SW 1271 (cell line): ENCODE measurements at regions not wholly inside any gene's neighbourhood (a gene's known extent, or its start where the extent isn't known, plus 50 kb on each side); places are given as distances from the start of the nearest gene placed in this dataset.

ENCODE experiments used
- DNase-seq, 2 experiments: peaks; one replicate each; lab custom pipeline; 2025; lab: John Stamatoyannopoulos, UW

DNA sequence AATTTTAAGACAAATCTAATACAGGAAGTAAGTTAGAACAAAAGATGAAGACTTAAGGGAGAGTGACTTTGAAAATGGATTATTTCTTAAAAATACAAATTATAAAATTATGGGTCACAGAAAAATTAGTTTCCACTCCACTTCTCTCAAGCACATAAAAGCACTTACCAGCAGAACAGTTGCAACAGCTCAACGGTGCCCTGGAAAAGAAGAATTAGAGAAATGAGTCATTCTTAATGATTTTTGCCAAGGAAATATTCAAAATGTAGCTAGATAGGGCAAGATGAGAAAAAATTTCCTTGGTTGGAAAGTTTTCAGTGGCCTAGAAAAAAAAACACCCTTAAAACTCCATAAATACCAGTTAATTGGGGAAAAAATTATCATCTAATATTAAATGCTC lies 2185.6 kb upstream of the CELF4 start:
- DNase-seq: no peak

DNA sequence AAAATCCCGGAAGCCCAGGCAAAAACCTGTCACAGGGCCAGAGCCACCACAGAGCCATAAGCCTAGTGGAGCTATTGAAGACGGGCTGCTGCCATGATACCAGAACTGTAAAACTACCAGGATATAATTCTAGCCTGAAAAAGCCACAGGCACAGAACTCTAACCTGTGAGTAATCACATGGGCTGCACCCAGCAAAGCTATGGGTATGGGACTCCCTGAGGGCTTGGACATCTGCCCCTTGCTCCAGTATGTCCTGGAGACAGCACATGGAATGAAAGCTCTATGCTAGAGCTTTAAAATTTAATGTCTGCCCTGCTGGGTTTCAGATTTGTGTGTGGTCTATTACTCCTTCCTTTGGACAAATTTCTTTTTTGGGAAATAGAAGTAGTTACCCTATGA lies 2183.6 kb upstream of the CELF4 start:
- no peak for DNase-seq

DNA sequence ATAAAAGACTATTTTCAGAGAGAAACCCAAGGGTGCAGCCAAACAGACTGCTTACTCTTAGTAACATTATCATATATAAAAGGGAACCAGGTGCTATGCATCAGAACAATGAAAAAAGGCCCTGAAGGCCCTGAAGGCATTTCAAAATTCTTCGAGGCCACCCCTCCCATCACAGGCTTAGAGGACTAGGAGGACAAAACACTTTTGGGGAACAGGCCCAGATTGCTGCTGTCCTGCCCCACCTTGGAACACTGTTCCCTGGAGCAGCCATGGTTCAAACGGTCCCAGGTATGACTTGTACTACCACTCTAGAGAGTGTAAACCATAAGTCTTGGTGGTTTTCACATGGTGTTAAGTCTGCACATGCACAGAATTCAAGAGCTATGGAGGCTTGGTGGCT lies 2183.1 kb upstream of the CELF4 start:
- DNase-seq: no peak

DNA sequence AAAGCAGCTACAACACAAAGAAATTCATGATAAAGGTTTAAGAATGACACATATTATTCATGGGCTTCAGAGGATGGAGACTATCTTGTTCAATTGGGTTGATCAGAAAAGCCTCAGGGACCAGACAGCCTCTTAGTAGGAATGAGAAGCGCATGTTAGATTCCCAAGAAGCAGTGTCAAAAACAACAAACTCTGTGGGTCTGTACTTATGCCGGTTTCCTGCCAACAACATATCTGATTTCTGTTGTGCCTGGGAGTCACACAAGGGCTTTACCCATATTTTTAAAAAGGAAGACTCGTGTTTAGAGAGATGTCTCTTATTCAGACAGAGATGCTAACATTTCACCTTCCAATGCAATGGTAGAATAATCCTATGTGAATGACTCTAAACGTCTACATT lies 2180.6 kb upstream of the CELF4 start:
- no peak for DNase-seq

DNA sequence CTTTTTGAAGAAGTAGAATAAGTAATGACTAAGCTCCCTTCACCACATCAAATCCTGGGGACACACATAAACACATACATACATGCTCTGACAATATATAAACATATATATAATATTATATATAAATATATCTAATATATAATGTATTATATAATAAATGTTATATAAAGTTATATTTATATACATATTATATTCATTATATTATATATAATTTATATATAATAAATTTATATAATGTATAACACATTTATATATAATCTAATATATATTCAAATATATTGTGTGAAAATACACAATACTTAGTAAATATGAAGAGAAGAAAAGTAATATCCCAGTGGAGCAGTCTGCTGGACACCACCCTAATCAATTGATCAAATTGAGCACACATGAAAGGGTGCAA lies 2177.9 kb upstream of the CELF4 start:
- DNase-seq: no peak

DNA sequence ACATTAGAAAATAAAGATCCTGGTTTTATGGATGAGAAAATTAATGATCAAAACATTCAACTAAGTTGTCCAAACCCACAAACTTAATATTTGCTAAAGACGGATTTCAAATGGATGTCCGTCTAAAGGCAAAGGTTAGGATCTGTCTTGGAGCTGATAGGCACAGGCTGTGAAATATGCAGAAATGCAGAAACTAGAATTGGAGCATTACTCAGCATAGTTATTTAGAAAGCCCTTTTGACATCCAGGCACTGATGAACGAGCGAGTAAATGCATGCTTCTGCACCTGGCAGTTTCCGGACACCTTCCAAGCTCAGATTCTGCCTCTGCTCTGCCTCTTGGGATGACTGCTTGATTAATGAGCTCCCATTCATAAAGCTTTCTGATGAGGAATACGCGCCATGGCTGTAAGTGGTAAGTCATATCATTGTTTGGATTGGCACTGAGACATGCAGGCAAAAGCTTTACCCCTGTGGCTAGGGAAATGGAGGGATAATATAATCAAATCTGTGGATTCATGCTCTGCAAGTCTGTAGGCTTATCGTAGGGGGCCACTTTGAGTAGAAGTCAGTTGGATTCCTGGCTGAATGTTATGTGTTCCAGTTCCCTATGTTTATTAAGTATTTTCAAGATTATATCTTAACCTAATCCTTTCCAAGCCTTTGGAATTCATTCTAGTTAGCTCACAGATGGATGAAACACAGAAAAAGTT lies 2176.3 kb upstream of the CELF4 start:
- DNase-seq: no peak

DNA sequence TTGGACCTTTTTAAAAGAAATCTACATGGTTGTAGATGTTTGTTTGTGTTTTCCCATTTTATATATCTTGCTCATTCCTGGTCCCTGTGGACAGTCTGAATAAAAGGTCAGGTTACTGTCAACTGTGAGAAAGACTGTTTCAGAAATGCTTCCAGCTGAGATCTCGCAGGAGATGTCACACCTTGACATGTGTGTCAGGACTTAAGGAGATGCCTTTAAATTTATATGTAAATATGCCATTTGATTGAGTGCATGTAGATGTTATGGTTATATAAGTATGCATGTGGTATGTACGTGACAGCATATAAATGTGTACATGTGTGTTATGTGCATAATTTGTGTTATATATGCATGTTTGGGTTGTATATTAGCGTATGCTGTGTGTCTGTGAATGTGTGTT lies 2172.3 kb upstream of the CELF4 start:
- no peak for DNase-seq

DNA sequence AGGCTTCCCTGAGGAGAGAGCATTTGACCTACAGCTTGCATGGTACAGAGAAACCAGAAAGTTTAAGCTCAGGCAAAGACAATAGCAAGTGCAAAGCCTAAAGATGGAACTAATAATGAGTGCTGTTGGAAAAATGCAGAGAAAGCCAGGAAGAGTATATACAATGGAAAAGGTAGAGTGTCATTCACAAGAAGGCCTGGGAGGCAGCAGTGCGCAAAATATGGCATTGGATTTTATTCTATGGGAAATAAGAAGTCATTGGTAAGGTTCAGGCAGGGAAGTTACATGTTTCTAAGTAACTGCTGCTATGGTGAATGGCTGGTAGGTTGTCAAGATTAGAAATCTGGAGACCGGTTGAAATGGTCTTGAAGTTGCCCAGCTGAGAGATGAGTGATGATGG lies 2167.3 kb upstream of the CELF4 start:
- no peak for DNase-seq

DNA sequence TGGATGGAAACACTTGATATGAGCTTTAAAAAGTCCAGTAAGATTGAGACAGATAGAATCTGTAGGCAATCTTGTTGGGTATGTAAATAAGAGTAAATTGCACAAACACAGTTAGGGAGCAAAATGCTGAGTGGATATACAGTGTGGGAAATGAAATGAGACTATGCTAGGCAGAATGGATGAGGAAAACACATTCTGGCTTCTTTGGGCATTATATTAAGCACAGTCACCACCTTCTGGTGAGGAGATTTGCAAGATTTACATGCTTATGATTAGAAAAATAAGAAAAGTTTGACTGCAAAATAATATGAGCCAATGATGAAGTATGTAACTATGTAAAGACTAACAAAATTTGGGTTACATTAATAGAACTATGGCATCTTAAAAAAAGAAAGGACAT lies 2165.0 kb upstream of the CELF4 start:
- DNase-seq: no peak

DNA sequence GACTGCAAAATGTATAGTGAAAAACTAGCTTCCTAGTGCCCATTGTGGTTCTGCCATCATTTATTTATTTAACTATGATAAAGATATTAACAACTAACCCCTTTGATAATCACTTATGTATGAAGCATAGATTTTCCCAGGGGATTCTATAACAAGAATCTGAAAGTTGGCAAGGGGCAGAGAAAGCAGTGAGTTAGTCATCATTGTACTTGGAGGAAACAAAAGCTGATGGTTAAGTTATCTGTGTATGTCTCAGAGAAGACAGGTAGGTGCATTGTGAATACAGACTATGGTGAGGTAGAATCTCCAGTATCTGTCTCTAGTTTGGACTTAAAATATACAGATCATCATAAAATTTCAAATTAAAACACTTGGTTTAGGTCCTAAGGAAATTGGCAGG lies 2159.1 kb upstream of the CELF4 start:
- no peak for DNase-seq

DNA sequence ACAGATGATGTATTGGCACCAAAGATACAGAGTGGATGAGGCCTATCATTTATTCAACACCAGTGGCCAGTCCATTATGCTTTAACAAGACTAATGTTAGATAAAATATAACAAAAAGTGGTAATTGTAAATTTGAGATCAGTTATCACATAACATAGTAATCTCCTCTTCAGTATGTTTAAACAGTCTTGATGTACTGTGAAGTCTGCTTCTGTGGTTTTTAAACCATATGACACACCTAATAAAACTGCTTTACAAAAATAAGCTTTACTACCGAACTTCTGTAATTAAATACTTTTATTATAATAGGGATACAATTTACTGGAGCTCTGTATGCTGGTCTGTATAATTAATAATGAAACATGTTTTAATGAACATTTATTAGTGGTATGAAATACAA lies 2156.1 kb upstream of the CELF4 start:
- no peak for DNase-seq

DNA sequence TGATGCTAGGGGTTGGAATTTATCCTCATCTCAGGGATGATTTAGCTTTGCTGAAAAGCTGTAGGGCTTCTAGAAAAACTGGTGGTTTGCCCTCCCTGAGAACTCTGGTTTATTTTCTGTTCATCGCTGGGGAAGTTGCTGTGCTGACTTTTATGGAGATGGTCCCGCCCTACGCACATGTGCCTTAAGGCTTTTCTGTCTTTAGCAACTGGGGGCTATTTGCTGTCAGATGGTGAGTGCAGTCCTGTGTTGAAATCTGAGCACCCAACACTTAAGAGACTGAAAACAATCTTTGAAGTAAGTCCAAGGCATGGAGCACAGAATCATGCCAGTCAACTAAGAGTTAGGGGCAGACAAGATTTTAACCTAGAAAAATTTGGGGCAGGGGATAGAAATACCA lies 2148.4 kb upstream of the CELF4 start:
- DNase-seq: no peak

DNA sequence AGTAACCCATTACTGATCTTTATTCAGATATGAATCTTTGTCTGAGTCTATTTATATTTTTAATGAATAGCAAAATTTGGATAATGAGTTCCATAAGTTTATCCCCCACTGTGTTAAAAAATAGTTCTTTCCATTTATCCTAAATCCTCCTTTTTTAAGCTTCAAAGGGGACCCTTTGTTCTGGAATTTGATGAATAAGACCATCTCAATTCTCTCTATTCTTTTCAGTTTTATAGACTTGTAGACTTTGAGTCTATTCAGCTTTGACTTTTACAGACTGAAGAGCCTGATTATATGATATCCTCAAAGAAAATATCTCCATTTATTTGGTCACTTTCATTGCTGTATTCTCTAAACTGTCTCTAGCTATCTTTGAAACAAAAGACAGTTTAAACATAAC lies 2146.1 kb upstream of the CELF4 start:
- no peak for DNase-seq

DNA sequence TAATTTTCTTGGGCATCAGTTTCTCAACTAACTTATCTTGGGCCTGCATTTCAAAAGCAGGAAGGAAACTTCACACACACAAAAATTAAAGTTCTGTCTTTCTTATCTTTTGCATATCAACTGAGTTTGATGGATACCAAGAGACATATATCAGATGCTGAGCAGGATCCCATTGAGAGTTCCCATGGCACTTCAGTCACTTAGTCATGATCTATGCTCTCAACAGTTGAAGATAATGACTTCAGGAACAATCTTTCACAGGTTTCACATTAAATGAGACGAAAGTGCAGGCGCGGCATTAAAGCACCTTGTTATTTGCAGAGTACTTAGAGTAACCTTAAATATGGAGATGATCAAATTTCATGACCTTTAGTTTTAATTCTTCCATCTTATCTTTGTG lies 2139.8 kb upstream of the CELF4 start:
- no peak for DNase-seq

DNA sequence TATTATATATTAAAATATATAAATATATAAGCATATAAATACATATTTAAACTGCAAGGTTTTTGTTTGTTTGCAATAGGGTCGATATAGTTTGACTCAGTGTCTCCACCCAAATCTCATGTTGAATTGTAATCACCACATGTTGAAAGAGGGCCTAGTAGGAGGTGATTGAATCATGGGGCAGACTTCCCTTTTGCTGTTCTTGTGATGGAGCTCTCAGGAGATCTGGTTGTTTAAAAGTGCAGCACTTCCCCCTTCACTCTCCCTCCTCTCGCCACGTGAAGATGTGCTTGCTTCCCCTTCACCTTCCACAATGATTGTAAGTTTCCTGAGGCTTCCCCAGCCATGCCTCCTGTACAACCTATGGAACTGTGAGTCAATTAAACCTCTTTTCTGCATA lies 2137.3 kb upstream of the CELF4 start:
- DNase-seq: no peak

DNA sequence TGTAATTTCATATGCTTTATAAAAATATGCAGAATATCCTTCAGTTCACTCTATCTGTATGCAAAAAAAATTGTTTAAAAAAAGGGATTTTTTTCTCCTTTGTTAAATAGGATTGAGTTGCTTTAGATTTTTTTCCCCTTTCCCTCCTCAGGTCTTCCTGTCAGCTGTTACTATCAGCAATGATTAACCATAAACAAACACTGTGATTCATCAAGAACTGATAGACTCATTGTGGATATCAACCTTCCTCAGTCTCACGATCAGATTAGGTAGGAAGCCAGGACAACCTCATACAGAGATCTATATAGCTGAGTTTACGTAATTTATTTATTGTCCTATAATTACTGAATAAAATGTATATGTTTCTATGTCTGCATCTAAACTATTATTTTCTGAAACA lies 2136.2 kb upstream of the CELF4 start:
- DNase-seq: no peak

DNA sequence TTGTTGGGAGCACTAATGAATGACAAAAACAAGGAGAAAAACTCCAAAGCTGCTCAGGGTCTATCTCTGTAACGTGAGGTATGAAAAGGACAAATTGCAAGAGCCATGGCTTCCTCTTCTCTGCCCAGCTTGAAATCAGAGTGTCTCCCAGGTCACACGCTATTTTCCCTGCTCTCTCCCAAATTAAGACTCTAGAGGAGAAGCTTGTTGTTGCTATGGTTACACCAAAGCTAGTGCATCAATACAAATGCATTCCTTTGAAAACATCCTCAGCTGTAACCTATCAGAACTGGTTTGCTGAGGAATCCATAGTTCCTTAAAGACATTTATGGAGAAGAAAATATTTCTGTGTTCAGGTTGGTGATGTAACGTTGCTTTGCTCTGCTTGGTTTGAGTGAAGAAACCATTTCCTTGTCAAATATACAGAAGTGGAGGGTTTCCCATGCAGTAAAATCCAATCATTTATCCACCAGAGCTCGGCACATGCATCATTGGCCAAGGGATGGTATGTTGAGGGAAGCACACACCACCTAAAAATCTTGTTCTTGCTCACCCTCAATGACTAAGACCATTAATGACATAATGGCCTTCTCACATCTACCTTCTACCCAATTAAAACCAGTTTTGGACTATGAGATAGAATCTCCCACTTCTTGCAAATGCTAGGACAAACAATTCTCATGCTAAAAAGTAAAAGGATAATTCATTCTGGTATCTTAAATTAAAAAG lies 2135.6 kb upstream of the CELF4 start:
- no peak for DNase-seq

DNA sequence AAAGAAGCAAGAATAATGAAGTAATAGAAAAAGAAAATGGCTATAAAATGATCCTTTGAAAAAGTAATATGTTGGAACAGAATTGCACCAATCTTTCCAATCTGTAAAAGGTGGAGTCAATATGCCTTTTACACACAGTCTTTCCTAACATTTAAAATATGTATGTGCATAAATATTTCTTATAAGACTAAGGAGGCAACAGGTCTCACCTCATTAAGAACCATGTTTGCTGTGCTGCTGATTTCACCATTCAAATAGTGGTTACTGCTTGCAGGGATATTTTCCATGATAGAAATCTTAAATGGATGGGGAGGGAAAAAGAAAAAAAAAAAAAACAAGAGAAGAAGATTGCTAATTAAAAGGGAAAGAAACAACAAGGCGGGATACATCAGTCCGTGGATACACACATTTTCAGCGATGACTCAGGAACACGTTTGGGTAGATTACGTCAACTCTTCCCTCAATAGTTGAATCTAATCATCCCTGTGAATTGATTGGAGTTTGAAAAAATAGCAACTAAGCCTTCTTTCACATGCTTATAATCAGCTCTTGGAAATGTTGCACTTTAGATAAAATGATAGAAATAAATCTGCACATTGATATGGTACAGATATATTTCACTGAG lies 2133.9 kb upstream of the CELF4 start:
- no peak for DNase-seq

DNA sequence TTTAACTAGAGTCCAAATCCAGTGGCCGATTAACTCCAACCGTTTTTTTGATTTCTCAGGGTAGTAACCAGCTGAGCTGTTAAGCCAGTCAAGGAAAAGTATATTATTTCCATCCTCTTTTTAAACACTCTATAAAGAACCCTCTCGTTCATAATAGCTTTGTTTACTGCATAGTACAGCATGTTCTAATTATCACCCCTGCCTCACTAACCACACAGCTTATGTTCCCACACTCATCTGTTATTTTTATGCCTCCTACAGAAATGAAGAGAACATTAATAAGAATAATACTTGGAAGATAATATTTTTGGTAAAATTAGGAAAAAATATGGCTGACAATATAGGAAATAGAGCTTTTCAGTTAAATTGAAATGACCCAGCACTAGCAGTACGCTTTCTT lies 2132.8 kb upstream of the CELF4 start:
- DNase-seq: no peak

DNA sequence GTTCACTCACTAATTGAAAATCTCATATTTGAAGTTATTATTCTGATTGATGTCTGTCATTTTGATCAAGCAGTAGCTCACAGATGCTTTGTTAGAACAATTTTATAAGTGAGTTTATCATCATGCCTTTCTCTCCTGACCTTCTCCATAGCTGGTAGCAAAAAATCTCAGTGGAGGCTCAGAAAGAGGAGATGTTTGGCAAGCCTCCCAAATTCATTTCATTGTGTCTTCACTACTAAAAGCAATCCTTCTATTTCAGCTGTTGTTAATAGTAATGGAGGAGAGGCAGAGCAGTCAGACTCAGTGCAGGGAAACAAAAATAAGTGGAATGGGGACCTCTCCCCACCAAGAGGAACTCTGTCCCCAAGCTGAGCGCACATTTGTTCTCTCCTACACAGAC lies 2127.8 kb upstream of the CELF4 start:
- no peak for DNase-seq

DNA sequence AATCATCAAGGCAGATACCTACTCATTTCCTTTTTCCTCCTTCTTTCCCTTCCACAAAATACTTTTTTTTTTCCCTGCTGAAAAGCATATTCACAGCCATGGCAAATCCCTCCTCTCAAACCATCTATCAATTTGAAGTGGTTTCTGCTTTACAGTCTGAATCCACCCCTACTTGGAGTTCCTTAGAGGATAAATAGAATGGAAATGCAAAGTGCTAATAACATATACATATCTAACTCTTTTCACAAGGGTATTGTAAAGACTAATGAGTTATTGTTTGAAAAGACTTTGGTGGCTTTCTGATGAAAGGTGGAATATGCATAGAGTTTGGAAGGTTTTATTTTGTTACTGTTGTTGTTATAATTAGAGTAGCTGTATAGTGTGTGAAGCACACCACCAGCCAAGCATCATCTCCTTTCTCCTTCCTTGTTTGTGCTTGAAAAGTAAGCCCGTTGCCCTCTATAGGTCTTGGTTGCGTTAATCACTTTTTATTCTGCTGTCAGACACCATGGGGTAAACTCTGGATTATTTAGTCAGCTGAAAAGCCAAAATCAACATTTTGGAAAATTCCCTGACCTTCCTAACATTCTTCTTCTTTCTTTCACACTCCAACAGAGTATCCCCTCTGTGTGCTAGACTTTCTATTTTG lies 2126.9 kb upstream of the CELF4 start:
- no peak for DNase-seq

DNA sequence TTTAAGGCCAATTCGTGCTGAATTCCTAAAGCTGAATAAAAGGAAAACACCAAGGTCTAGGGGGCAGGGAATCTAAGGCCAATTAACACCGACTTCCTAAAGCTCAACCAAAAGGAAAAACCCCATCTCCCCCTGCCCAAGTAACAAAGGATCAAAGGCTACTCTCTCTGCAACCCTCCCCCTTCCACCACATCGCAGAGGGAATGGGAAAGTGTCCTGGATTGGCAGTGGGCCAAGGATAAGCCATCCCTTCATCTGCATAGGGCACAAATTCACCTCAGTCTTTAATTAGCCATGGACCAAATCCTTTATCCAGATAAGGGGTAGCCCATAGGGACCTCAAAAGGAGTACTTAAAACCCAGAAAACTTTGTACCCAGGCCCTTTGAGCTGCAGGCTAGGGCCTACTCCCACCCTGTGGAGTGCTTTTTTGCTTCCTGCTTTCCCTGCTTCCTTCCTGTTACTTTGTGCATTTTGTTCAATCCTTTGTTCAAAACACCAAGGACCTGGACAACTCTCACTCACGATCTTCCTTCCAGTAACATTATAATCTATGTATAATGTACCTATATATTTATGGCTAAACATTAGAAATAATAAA lies 2119.8 kb upstream of the CELF4 start:
- DNase-seq: no peak

DNA sequence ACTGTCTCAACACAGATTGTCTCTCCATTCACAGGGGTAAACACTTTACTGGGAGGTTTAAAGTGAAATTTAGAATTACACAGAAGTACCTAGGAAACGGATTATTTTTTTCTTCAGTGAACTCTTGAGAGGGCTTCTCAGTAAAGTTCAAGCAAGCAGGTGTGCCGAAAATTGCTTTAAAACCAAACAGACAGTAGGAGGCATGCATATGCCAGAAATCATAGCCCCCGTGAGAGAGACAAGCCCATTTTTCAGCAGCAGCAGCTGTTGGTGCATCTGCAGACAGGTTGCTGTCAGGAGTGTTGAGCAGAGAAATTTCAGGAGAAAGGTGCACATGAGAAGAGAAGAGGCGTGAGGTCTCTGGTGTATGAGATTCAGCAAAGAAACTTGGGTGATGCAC lies 2115.5 kb upstream of the CELF4 start:
- no peak for DNase-seq
